ENCODE measurements at regions not wholly inside any gene's neighbourhood (a gene's known extent, or its start where the extent isn't known, plus 50 kb on each side); places are given as distances from the start of the nearest gene placed in this dataset.

- TF ChIP-seq, protein P1, sequence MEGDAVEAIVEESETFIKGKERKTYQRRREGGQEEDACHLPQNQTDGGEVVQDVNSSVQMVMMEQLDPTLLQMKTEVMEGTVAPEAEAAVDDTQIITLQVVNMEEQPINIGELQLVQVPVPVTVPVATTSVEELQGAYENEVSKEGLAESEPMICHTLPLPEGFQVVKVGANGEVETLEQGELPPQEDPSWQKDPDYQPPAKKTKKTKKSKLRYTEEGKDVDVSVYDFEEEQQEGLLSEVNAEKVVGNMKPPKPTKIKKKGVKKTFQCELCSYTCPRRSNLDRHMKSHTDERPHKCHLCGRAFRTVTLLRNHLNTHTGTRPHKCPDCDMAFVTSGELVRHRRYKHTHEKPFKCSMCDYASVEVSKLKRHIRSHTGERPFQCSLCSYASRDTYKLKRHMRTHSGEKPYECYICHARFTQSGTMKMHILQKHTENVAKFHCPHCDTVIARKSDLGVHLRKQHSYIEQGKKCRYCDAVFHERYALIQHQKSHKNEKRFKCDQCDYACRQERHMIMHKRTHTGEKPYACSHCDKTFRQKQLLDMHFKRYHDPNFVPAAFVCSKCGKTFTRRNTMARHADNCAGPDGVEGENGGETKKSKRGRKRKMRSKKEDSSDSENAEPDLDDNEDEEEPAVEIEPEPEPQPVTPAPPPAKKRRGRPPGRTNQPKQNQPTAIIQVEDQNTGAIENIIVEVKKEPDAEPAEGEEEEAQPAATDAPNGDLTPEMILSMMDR (IDR thresholded peaks at IDR 0.05), result no peak
- TF ChIP-seq POLR2A (IDR thresholded peaks at IDR 0.05), result no peak
Observed at GRCh38 chr18:11548916-11549551, 60.4 kb upstream of the SLC35G4 start.
